GM19025 (cell line): ENCODE measurements at regions not wholly inside any gene's neighbourhood (a gene's known extent, or its start where the extent isn't known, plus 50 kb on each side); places are given as distances from the start of the nearest gene placed in this dataset.
A peak's percentile ranks its signal among the peaks of the same experiment; 100 is the strongest.

ENCODE experiments used
- ATAC-seq: cut with Tn5 transposase; IDR thresholded peaks from one replicate; pipeline ENCODE4 v1.9.1; 2021; ENCODE audit warnings: mild to moderate bottlenecking, low read depth, moderate library complexity; ENCODE audit not compliant: unreplicated experiment

DNA sequence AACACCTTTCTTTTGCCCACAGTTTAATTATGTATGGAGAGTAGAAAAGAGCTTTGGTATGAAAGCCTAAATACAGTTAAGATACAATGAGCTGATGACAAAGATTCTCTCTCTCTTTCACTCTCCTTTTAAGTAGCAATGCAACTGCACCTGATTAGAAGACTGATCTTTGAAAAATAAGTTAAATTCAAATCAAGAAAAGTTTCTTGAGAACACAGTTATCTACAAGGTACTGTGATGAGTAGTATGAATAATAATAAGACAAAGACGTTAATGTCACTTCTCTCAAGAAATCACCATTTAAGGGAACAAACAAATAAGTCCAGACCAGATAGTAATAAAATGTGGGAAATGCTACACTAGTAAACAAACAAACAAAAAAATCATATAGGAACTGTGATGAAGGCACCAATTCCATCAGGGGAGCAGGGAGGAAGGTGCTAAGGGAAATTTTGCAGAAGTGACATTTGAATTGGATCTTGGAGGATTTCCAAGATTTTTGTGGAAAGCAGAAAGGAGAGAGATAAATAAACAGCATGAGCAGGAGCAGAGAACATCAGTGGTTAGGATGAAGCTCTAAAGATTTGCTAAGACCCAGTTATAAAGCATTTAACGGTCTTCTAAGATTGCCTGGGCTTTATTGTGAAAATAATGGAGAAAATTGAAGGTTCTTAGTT lies 65.2 kb upstream of the STK38L start:
- ATAC-seq: no peak

DNA sequence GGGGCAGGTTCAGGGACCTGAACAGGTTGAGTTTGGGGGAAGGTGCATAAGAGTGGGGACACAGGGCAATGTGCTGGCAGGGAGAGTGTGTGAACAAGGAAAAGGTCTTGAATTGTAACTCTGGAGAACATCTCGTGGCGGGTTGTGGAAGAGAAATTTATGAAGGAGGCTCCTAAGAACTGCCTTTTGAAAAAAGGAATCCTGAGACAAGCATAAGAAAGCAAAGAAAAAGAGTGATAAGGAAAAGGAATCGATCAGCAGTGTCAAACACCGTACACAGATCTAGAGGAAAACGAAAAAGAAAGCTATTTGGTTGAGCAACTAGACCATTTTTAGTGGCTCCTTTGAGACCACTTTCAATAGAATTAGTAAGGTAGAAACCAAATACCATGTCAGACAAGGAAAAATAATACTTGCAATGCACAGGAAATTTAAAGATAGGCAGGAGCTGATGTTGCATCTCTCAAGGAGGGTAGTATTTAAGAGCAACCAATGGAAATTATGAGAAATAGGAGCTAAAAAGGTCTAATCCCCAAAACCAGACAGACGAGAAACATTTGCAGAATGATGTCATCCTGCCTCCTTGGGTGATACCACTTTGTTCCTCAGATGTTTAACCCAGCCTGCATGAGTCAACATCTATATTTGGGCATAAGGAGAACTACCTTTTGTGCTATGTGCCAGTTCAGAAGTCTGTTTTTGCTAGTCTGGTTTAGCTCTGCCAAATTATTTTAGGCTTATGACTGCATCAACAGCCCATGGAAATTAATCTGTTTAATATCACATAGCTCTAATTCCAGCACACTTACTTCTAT lies 64.5 kb upstream of the STK38L start:
- ATAC-seq: peak; percentile 90

DNA sequence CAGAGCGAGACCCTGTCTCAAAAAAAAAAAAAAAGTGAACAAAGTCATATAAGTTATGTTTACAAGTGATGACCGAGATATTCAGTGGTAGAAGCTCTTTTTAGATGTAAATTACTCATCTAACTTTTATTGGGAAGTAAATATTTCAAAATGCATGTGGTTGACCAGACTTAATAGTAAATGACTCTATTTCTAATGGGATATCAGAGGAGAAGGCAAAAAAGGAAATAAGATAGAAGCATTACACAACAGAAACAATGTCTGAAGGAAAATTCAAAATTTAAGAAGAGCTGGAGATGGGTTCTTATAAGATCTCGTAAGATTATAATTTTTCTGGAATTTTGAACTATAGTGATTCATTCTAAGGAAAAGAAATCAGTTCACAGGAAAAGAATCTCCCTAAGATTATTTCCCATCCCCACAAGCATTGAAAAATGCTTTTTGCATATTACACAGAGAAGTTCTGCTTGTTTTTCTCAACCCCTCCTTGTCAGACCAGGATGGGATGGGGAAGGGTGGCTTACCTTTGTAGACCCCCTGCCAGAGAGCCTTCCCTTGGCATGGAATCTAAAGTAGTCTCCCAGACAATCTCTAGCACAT lies 63.1 kb upstream of the STK38L start:
- no peak for ATAC-seq

DNA sequence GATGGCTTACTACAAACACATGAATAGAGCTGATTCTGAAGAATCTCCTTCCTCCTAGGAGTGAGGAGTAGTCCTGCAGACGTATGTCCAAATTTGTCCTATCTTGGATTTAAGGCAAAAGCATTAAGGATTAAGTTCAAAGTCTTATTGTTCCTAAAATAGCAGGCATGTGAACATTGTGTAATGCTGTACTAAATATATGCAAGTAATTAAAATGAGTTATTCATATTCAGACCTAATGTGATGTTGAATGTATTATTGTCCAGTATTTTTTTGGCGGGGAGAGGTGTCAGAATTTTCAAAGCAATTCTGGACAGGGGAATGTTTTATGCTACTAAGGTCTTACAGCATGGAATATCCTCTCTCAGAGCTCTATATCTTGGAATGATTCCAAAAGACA lies 60.7 kb upstream of the STK38L start:
- ATAC-seq: no peak

DNA sequence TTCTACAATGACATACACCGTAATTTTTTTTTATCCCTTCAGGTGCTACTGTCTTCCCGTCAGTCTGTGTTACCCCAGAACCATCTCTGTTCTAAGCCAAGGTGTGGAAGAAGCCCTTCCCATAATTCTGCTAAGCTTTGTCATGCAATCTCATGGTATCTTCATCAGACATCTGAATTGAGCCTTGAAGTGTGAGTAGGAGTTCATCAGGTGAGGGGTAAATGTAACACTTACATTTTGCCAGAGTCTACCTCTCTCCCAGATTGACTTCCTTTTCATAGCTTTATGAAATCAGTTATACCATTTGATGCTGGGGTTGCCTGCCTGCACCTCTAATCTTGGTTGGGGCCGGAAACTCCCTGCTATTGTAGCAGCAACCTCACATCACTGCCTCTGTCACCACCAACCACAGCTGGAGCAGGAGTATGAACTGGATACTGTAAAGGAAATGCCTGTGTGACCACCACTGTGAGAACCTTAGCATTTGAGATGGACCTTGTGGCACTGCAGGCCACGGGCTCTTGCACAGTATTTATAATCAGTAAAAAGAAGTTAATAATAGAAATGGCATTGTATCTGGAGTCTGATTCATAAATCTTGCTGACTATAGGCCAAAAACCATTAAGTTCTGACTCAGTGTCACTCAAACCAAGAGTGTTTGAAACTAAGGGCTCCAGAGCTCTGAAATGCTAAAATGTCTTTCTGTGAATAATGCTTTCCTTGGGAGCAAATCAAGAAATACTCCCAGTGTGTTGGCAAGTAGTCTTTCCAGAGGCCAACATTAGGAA lies 58.7 kb upstream of the STK38L start:
- ATAC-seq: peak; percentile 94

DNA sequence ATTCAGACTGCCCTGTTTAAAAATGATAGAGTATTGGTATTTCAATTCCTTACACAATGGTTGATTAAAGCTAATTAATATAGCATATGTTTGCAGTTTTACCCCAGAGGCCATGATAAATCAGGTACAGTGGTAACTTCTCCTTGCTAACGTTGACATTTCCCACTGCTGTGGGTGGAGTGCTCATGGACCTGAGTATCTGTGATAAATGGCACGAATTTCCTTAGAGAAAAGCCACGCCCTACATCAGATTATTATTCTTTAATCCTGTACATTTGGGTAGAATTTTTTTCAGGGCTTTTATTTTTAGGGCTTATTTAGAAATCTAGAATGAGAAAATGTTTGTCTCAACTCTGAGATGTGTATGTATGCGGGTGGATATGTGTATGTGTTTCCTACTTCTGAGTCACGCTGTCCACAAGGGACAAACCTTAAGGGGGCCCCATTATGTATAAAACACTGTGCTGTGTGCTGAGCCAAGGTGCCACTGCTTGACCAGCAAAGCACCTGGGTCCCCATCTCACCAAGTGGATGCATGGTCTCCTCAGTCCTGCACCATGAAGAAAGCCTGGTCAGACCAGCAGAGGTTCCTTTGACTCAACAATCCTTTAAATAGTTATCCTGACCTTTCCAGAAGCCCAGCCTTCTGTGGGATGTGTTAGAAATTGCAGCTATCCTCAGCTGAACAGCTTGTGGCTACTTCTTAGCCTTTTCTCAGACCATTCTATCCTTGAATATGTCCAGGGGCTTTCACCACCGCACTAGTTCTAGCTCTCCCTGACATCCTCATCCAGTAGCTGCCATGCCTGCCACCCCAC lies 57.9 kb upstream of the STK38L start:
- ATAC-seq: no peak

DNA sequence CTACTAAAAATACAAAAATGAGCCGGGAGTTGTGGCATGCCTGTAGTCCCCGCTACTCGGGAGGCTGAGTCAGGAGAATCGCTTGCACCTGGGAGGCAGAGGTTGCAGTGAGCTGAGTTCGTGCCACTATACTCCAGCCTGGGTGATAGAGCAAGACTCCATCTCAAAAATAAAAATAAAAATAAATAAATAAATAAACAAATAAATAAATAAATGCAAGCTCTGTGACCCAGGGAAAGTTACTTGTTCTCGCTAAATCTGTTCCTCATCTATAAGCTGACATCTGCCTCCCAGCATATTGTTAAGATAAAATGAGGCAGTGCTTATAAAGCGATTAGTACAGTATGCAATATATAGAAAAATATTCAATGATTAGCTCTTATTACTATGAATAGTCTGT lies 56.4 kb upstream of the STK38L start:
- ATAC-seq: no peak

DNA sequence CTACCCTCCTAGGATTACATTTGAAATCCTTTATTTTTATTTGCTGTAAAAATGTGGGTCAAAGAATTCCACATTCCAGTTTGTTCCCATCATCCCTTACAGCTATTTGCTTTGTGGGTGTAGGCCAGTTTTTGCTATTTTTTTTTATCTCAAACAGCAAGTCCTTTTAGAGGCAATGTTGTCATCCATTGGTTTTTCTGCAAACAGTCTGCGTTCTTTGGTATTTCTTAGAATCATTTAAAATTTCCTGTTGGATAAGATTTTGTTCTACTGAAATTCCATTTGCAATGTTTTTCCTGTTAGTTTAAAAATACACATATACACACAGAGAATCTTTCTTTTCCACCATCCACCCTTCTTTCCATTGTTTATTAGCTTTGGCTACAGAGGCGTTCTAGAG lies 53.3 kb upstream of the STK38L start:
- no peak for ATAC-seq

DNA sequence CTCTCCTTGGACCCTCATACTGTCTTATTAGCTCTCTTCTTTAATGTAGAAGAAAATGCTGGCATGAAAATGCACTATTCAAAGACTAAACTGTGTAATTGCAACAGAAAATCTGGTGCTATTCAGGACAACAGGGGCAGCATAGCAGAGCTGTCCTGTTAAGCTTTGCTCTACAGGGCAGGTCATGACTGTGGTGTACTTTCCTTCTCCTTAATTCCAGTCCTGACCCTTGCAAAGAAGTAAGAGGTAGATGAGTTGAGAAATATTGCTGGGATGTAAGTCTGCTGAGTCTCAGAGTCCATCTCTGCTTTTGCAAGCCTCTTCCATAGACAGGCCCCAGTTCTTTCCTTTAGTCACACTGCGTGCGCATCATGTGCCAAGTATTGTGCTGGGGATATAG lies 52.6 kb upstream of the STK38L start:
- ATAC-seq: no peak

DNA sequence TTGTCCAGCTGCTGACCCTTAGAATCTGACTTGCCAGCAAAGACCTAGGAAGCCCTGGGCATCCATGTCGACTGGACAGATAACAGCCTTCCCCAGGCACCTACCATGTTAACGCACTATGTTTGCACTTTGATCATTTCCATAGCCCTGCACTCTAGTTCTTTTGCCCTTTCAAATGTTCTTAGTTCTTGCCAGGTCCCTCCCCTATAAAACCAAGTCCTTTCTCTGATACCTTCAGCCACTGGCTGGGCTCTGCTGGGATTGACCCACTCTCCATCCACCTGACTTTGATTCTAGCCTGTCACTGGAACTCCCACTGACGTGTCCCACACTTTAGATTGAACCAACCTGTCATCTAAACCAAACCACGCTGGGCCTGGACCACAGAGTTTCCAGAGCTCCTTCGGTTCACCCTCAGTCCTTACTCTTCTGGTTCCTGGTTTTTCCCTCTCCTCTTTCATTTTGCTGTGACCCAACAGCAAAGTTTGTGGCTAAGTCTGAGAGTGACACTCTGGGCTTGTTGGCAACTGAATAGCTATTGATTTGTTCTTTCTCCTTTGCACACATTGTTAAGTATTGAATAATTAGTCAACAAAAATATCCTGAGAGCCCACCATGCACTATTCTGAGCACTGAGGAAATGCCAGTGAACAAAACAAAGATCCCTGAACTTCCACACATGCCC lies 51.8 kb upstream of the STK38L start:
- no peak for ATAC-seq

DNA sequence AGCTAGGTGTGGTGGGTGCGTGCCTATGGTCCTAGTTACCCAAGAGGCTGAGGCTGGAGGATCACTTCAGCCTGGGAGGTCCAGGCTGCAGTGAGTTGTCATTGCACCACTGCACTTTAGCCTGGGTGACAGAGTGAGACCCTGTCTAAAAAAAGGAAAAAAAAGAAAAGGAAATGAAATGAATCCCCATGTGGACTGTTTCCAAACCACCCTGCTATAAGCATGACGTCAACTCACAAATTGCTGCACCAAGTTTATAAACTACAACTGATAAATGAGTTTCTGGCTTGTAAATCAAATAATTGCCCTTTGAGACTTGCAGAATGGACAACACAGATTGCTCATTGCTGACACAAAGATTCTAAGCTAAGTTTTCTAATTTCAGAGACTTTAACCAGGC lies 51.0 kb upstream of the STK38L start:
- no peak for ATAC-seq

DNA sequence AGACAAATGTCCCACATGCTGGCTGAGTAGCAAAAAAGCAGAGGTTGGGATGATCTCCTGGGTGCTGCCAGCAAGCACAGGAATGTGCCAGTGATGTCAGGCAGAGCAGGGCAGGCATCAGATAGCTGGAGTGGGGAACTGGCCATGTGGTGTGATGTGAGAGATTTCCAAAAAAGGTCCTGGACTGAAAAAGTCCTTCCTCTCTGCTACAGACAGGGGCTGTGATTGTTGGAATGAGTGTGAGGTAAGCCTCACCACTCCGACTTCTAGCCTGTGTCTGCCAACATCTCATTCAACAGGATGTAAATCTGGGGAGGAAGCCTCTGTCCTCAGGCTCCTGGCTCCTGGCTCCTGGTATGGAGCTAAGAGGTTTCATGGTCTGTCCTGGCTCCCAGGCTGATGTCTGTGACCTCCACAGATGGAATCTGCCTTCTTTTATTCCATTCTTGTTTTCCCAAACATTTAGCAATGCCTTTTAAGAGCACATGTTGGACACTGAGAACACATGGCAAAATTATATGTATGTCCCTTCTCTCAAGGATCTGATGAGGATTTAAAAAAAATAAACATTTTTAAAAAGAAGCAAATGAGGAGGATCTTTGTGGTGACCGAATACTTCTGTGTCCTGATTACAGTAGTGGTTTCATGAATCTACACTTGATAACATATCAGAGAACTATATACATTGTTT lies 50.1 kb upstream of the STK38L start:
- ATAC-seq: no peak
